ENCODE measurements at regions not wholly inside any gene's neighbourhood (a gene's known extent, or its start where the extent isn't known, plus 50 kb on each side); places are given as distances from the start of the nearest gene placed in this dataset.

DNA sequence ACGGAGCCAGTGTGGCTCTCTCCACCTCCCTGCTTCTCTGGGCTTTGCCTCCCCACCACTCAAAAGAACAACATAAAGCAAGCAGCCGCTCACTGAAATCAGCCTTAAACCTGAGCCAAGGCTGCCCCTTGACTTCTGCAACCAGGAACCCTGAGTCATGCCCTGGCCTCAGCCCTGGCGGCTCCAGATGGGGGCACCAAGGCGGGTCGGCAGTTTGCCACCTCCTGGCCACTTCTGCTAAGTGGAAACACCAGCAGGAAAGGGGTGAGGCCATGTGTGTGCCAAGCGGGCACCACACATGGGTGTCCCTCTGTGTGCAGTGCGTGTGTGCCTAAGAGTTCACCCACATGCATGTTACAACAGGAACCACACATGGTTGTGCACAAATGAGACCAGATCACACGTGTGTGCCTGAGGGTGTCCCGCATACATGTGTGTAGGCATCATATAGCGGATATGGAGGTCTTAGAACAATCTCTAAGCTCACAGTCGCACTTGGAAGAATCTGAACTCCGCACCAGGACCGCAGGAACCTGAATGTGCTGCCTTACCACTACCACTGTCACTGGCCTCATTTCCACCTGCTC lies 221.2 kb downstream of the MN1 start:
- H3K79me2 ChIP-seq (ENCODE audit: control insufficient read depth, insufficient read depth, low read length), result no peaks in the 10 kb centered on the region
- H3K4me3 ChIP-seq (ENCODE audit: low read length), result no peak overlapping the region
- H3K18ac ChIP-seq (ENCODE audit: low read length), result no peak overlapping the region
- no peaks in the 10 kb centered on the region for H3K36me3 ChIP-seq (ENCODE audit: control insufficient read depth, insufficient read depth, low read length)
- no peak overlapping the region for H2BK120ac ChIP-seq (ENCODE audit: low read depth, low read length)
- H4K5ac ChIP-seq (ENCODE audit: low read length), result no peak overlapping the region
- no peak overlapping the region for H3K56ac ChIP-seq (ENCODE audit: low read length)
- no peak overlapping the region for H2BK5ac ChIP-seq (ENCODE audit: low read length)
- no peak overlapping the region for H3K4me2 ChIP-seq (ENCODE audit: low read length)
- no CpG with 5 or more reads among the region's 13 CpGs for WGBS (ENCODE audit: extremely low coverage, insufficient coverage, low lambda C conversion rate)
- no peaks in the 10 kb centered on the region for H3K79me1 ChIP-seq (ENCODE audit: low read length)
- no peak overlapping the region for H2AK5ac ChIP-seq (ENCODE audit: low read length)
- H3K27ac ChIP-seq (ENCODE audit: low read depth, low read length), result no peak overlapping the region
- no peak overlapping the region for H2BK15ac ChIP-seq (replicated peaks; ENCODE audit: low read depth)
- no peaks in the 10 kb centered on the region for H3K27me3 ChIP-seq (ENCODE audit: insufficient read depth, low read length, poor library complexity)
- H3K4me1 ChIP-seq (ENCODE audit: control insufficient read depth, low read depth, low read length), result no peaks in the 10 kb centered on the region
- DNase-seq, result no peak
- H3K4ac ChIP-seq (ENCODE audit: low read depth, low read length), result no peak overlapping the region
- no peak overlapping the region for H4K8ac ChIP-seq (ENCODE audit: low read depth, low read length)
- H3K23ac ChIP-seq (ENCODE audit: low read length), result no peak overlapping the region
- H3K9ac ChIP-seq (ENCODE audit: low read length), result no peak overlapping the region

GRCh38 chr22:27581236-27581635 lies 220.3 kb downstream of the MN1 start:
- Histone ChIP-seq H3K18ac (ENCODE audit: low read length) (no peak overlapping the region), H3K27me3 (ENCODE audit: insufficient read depth, low read length, poor library complexity) (no peaks in the 10 kb centered on the region), H3K4me2 (ENCODE audit: low read length) (no peak overlapping the region), H3K4me3 (ENCODE audit: low read length) (no peak overlapping the region), H4K8ac (ENCODE audit: low read depth, low read length) (no peak overlapping the region), H3K23ac (ENCODE audit: low read length) (no peak overlapping the region), H2AK5ac (ENCODE audit: low read length) (no peak overlapping the region), H3K79me2 (ENCODE audit: control insufficient read depth, insufficient read depth, low read length) (no peaks in the 10 kb centered on the region), H3K27ac (ENCODE audit: low read depth, low read length) (no peak overlapping the region), H2BK5ac (ENCODE audit: low read length) (no peak overlapping the region), H3K56ac (ENCODE audit: low read length) (no peak overlapping the region), H2BK15ac (replicated peaks; ENCODE audit: low read depth) (no peak overlapping the region), H4K5ac (ENCODE audit: low read length) (no peak overlapping the region), H3K36me3 (ENCODE audit: control insufficient read depth, insufficient read depth, low read length) (no peaks in the 10 kb centered on the region), H3K79me1 (ENCODE audit: low read length) (no peaks in the 10 kb centered on the region), H2BK120ac (ENCODE audit: low read depth, low read length) (no peak overlapping the region), H3K4ac (ENCODE audit: low read depth, low read length) (no peak overlapping the region), H3K9ac (ENCODE audit: low read length) (no peak overlapping the region), H3K4me1 (ENCODE audit: control insufficient read depth, low read depth, low read length) (no peaks in the 10 kb centered on the region)
- no CpG with 5 or more reads among the region's 8 CpGs for WGBS (ENCODE audit: extremely low coverage, insufficient coverage, low lambda C conversion rate)
- DNase-seq, result no peak

GRCh38 chr22:27581688-27582087 lies 219.9 kb downstream of the MN1 start:
- H3K79me1 ChIP-seq (ENCODE audit: low read length), result no peaks in the 10 kb centered on the region
- H4K8ac ChIP-seq (ENCODE audit: low read depth, low read length), result no peak overlapping the region
- H3K4me1 ChIP-seq (ENCODE audit: control insufficient read depth, low read depth, low read length), result no peaks in the 10 kb centered on the region
- no peak overlapping the region for H2BK15ac ChIP-seq (replicated peaks; ENCODE audit: low read depth)
- no peak overlapping the region for H3K18ac ChIP-seq (ENCODE audit: low read length)
- no peaks in the 10 kb centered on the region for H3K79me2 ChIP-seq (ENCODE audit: control insufficient read depth, insufficient read depth, low read length)
- no peak overlapping the region for H3K23ac ChIP-seq (ENCODE audit: low read length)
- H3K27me3 ChIP-seq (ENCODE audit: insufficient read depth, low read length, poor library complexity), result no peaks in the 10 kb centered on the region
- no peaks in the 10 kb centered on the region for H3K36me3 ChIP-seq (ENCODE audit: control insufficient read depth, insufficient read depth, low read length)
- no CpG with 5 or more reads among the region's 8 CpGs for WGBS (ENCODE audit: extremely low coverage, insufficient coverage, low lambda C conversion rate)
- H3K4ac ChIP-seq (ENCODE audit: low read depth, low read length), result no peak overlapping the region
- H3K27ac ChIP-seq (ENCODE audit: low read depth, low read length), result no peak overlapping the region
- no peak for DNase-seq
- H2BK120ac ChIP-seq (ENCODE audit: low read depth, low read length), result no peak overlapping the region
- H2AK5ac ChIP-seq (ENCODE audit: low read length), result no peak overlapping the region
- no peak overlapping the region for H2BK5ac ChIP-seq (ENCODE audit: low read length)
- no peak overlapping the region for H3K56ac ChIP-seq (ENCODE audit: low read length)
- H3K9ac ChIP-seq (ENCODE audit: low read length), result no peak overlapping the region
- H4K5ac ChIP-seq (ENCODE audit: low read length), result no peak overlapping the region
- no peak overlapping the region for H3K4me3 ChIP-seq (ENCODE audit: low read length)
- no peak overlapping the region for H3K4me2 ChIP-seq (ENCODE audit: low read length)

DNA sequence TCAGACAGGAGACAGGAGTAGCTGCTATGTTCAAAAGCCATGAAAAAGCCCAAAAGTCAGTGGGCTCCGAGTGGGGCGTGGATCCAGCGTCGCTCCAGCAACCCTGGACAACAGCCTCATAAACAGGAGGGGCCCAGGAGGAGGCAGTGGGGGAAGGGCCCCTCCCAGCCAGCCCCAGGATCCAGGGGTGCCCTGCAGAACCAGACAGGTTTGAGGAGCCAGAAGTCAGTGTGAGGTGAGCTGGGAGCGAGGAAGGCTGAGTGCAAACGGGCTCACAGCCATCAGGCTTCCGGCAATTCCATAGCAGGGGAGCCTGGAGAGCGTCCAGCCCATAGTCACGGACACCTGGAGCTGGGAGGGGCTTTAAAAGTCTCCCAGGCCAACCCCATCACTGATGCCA lies 217.7 kb downstream of the MN1 start:
- no peak overlapping the region for H4K8ac ChIP-seq (ENCODE audit: low read depth, low read length)
- H3K9ac ChIP-seq (ENCODE audit: low read length), result no peak overlapping the region
- no peak overlapping the region for H2BK15ac ChIP-seq (replicated peaks; ENCODE audit: low read depth)
- no peaks in the 10 kb centered on the region for H3K27me3 ChIP-seq (ENCODE audit: insufficient read depth, low read length, poor library complexity)
- no peaks in the 10 kb centered on the region for H3K4me1 ChIP-seq (ENCODE audit: control insufficient read depth, low read depth, low read length)
- no CpG with 5 or more reads among the region's 9 CpGs for WGBS (ENCODE audit: extremely low coverage, insufficient coverage, low lambda C conversion rate)
- no peak overlapping the region for H2AK5ac ChIP-seq (ENCODE audit: low read length)
- no peak overlapping the region for H3K4me2 ChIP-seq (ENCODE audit: low read length)
- H3K79me2 ChIP-seq (ENCODE audit: control insufficient read depth, insufficient read depth, low read length), result no peaks in the 10 kb centered on the region
- no peak overlapping the region for H3K27ac ChIP-seq (ENCODE audit: low read depth, low read length)
- no peak for DNase-seq
- H3K18ac ChIP-seq (ENCODE audit: low read length), result no peak overlapping the region
- no peaks in the 10 kb centered on the region for H3K79me1 ChIP-seq (ENCODE audit: low read length)
- no peaks in the 10 kb centered on the region for H3K36me3 ChIP-seq (ENCODE audit: control insufficient read depth, insufficient read depth, low read length)
- no peak overlapping the region for H3K4ac ChIP-seq (ENCODE audit: low read depth, low read length)
- no peak overlapping the region for H2BK5ac ChIP-seq (ENCODE audit: low read length)
- no peak overlapping the region for H3K56ac ChIP-seq (ENCODE audit: low read length)
- H2BK120ac ChIP-seq (ENCODE audit: low read depth, low read length), result no peak overlapping the region
- H3K4me3 ChIP-seq (ENCODE audit: low read length), result no peak overlapping the region
- no peak overlapping the region for H3K23ac ChIP-seq (ENCODE audit: low read length)
- no peak overlapping the region for H4K5ac ChIP-seq (ENCODE audit: low read length)

DNA sequence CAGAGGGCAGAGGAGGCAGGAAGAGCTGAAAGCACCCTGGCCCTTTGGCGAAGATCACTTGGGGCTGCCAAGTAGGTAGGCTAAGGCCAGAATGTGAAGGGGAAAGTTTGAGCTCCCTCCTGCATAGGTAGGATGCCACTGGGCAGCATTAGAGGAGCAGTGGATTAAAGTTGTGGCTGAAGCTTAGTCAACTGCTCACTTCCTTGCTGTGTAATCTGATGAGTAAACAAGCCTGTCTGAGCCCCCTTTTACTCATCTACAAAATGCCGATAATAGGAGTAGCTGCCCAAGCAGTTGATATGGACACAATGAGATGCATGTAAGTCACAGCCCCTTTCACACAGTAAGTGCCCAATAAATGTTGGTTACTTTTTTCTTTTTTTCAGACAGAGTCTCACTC lies 216.4 kb downstream of the MN1 start:
- no peak overlapping the region for H3K56ac ChIP-seq (ENCODE audit: low read length)
- WGBS (ENCODE audit: extremely low coverage, insufficient coverage, low lambda C conversion rate), result no CpG with 5 or more reads among the region's 2 CpGs
- H3K36me3 ChIP-seq (ENCODE audit: control insufficient read depth, insufficient read depth, low read length), result no peaks in the 10 kb centered on the region
- H3K4ac ChIP-seq (ENCODE audit: low read depth, low read length), result no peak overlapping the region
- H3K4me2 ChIP-seq (ENCODE audit: low read length), result no peak overlapping the region
- DNase-seq, result peak; percentile 4
- H3K9ac ChIP-seq (ENCODE audit: low read length), result no peak overlapping the region
- no peak overlapping the region for H3K18ac ChIP-seq (ENCODE audit: low read length)
- H3K79me2 ChIP-seq (ENCODE audit: control insufficient read depth, insufficient read depth, low read length), result no peaks in the 10 kb centered on the region
- H2AK5ac ChIP-seq (ENCODE audit: low read length), result no peak overlapping the region
- no peak overlapping the region for H2BK5ac ChIP-seq (ENCODE audit: low read length)
- no peaks in the 10 kb centered on the region for H3K79me1 ChIP-seq (ENCODE audit: low read length)
- no peaks in the 10 kb centered on the region for H3K4me1 ChIP-seq (ENCODE audit: control insufficient read depth, low read depth, low read length)
- H4K8ac ChIP-seq (ENCODE audit: low read depth, low read length), result no peak overlapping the region
- H3K23ac ChIP-seq (ENCODE audit: low read length), result no peak overlapping the region
- H2BK15ac ChIP-seq (replicated peaks; ENCODE audit: low read depth), result no peak overlapping the region
- H3K4me3 ChIP-seq (ENCODE audit: low read length), result no peak overlapping the region
- H2BK120ac ChIP-seq (ENCODE audit: low read depth, low read length), result no peak overlapping the region
- H4K5ac ChIP-seq (ENCODE audit: low read length), result no peak overlapping the region
- H3K27me3 ChIP-seq (ENCODE audit: insufficient read depth, low read length, poor library complexity), result no peaks in the 10 kb centered on the region
- no peak overlapping the region for H3K27ac ChIP-seq (ENCODE audit: low read depth, low read length)

DNA sequence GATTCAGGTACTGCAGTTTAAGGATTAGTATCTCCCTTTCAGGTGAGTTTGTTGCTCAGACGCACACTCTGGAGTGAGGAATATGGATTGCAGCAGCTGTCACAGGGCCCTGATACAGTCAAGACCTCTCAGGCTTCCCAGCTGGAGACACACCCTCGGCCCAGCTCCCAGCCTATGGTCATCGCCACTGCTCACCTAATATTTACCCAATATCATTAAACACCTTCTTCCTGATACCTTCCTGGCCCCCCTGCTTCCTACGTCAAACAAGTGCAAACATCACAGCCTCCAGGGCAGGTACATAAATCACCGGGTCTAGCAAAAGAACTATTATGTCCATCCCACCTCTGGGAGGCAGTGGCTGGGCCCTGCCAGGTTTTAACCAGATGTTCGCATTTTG lies 213.3 kb downstream of the MN1 start:
- no peak overlapping the region for H4K5ac ChIP-seq (ENCODE audit: low read length)
- no peaks in the 10 kb centered on the region for H3K4me1 ChIP-seq (ENCODE audit: control insufficient read depth, low read depth, low read length)
- H3K18ac ChIP-seq (ENCODE audit: low read length), result no peak overlapping the region
- DNase-seq, result no peak
- no peak overlapping the region for H2AK5ac ChIP-seq (ENCODE audit: low read length)
- H4K8ac ChIP-seq (ENCODE audit: low read depth, low read length), result no peak overlapping the region
- H3K27ac ChIP-seq (ENCODE audit: low read depth, low read length), result no peak overlapping the region
- no peak overlapping the region for H3K9ac ChIP-seq (ENCODE audit: low read length)
- H3K4me3 ChIP-seq (ENCODE audit: low read length), result no peak overlapping the region
- no peak overlapping the region for H2BK5ac ChIP-seq (ENCODE audit: low read length)
- H3K27me3 ChIP-seq (ENCODE audit: insufficient read depth, low read length, poor library complexity), result no peaks in the 10 kb centered on the region
- H2BK120ac ChIP-seq (ENCODE audit: low read depth, low read length), result no peak overlapping the region
- H3K36me3 ChIP-seq (ENCODE audit: control insufficient read depth, insufficient read depth, low read length), result no peaks in the 10 kb centered on the region
- no peak overlapping the region for H2BK15ac ChIP-seq (replicated peaks; ENCODE audit: low read depth)
- no peaks in the 10 kb centered on the region for H3K79me1 ChIP-seq (ENCODE audit: low read length)
- no peak overlapping the region for H3K23ac ChIP-seq (ENCODE audit: low read length)
- H3K79me2 ChIP-seq (ENCODE audit: control insufficient read depth, insufficient read depth, low read length), result no peaks in the 10 kb centered on the region
- H3K4me2 ChIP-seq (ENCODE audit: low read length), result no peak overlapping the region
- no CpG with 5 or more reads among the region's 6 CpGs for WGBS (ENCODE audit: extremely low coverage, insufficient coverage, low lambda C conversion rate)
- H3K56ac ChIP-seq (ENCODE audit: low read length), result no peak overlapping the region
- H3K4ac ChIP-seq (ENCODE audit: low read depth, low read length), result no peak overlapping the region

Measured in mesendoderm (in vitro differentiated cells).